ENCODE measurements at regions not wholly inside any gene's neighbourhood (a gene's known extent, or its start where the extent isn't known, plus 50 kb on each side); places are given as distances from the start of the nearest gene placed in this dataset.

- TF ChIP-seq CTCF (IDR thresholded peaks at IDR 0.05; ENCODE audit: borderline replicate concordance, extremely low read depth, low read length, poor library complexity, severe bottlenecking) (no peak), EZH2 (IDR thresholded peaks at IDR 0.05; ENCODE audit: borderline replicate concordance, low read depth, low read length, severe bottlenecking) (no peak)
Measured at GRCh38 chr9:115411516-115411915, 293.6 kb upstream of the TNC start.

All from DND-41 (cell line).